ENCODE measurements at regions not wholly inside any gene's neighbourhood (a gene's known extent, or its start where the extent isn't known, plus 50 kb on each side); places are given as distances from the start of the nearest gene placed in this dataset.

DNA sequence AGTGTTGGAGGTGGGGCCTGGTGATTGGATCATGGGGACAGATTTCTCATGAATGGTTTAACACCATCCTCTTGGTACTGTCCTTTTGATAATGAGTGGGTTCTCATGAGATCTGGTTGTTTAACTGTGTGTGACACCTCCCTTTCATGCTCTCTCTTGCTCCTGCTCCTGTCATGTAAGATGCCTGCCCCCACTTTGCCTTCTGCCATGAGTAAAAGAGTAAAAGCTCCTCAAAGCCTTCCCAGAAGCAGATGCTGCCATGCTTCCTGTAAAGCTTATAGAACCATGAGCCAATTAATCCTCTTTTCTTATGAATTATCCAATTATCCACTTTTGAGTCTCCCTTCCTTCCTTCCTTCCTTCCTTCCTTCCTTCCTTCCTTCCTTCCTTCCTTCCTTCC lies 317.7 kb downstream of the RDH14 start:
- TF ChIP-seq EZH2 (IDR thresholded peaks at IDR 0.05; ENCODE audit: low read depth, unreplicated experiment) (no peak), POLR2AphosphoS5 (IDR thresholded peaks at IDR 0.05; ENCODE audit: low read depth) (no peak), NANOG (IDR thresholded peaks at IDR 0.05; ENCODE audit: borderline replicate concordance) (no peak)
- TF ChIP-seq, protein P1, sequence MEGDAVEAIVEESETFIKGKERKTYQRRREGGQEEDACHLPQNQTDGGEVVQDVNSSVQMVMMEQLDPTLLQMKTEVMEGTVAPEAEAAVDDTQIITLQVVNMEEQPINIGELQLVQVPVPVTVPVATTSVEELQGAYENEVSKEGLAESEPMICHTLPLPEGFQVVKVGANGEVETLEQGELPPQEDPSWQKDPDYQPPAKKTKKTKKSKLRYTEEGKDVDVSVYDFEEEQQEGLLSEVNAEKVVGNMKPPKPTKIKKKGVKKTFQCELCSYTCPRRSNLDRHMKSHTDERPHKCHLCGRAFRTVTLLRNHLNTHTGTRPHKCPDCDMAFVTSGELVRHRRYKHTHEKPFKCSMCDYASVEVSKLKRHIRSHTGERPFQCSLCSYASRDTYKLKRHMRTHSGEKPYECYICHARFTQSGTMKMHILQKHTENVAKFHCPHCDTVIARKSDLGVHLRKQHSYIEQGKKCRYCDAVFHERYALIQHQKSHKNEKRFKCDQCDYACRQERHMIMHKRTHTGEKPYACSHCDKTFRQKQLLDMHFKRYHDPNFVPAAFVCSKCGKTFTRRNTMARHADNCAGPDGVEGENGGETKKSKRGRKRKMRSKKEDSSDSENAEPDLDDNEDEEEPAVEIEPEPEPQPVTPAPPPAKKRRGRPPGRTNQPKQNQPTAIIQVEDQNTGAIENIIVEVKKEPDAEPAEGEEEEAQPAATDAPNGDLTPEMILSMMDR (conservative IDR thresholded peaks at IDR 0.05; ENCODE audit: low read depth in 2 of 2) = no peak
- TF ChIP-seq, protein P2, sequence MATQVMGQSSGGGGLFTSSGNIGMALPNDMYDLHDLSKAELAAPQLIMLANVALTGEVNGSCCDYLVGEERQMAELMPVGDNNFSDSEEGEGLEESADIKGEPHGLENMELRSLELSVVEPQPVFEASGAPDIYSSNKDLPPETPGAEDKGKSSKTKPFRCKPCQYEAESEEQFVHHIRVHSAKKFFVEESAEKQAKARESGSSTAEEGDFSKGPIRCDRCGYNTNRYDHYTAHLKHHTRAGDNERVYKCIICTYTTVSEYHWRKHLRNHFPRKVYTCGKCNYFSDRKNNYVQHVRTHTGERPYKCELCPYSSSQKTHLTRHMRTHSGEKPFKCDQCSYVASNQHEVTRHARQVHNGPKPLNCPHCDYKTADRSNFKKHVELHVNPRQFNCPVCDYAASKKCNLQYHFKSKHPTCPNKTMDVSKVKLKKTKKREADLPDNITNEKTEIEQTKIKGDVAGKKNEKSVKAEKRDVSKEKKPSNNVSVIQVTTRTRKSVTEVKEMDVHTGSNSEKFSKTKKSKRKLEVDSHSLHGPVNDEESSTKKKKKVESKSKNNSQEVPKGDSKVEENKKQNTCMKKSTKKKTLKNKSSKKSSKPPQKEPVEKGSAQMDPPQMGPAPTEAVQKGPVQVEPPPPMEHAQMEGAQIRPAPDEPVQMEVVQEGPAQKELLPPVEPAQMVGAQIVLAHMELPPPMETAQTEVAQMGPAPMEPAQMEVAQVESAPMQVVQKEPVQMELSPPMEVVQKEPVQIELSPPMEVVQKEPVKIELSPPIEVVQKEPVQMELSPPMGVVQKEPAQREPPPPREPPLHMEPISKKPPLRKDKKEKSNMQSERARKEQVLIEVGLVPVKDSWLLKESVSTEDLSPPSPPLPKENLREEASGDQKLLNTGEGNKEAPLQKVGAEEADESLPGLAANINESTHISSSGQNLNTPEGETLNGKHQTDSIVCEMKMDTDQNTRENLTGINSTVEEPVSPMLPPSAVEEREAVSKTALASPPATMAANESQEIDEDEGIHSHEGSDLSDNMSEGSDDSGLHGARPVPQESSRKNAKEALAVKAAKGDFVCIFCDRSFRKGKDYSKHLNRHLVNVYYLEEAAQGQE (IDR thresholded peaks at IDR 0.05; ENCODE audit: unreplicated experiment) = no peak
